A204.1 (cell line): ENCODE measurements at regions not wholly inside any gene's neighbourhood (a gene's known extent, or its start where the extent isn't known, plus 50 kb on each side); places are given as distances from the start of the nearest gene placed in this dataset.
A peak's percentile ranks its signal among the peaks of the same experiment; 100 is the strongest.
"Not testable (repeated sequence)": the region's sequence is repeated elsewhere in the genome, so short reads cannot be mapped to it uniquely, and the experiment has no call there.

Experiments
- FAIRE-seq: peaks from 2 replicates; lab custom pipeline; 2012; peaks lifted over from hg19 to GRCh38; lab: Jason Lieb, UNC

- FAIRE-seq, result no peak
These were observed 230.5 kb downstream of the AEBP2 start for GRCh38 chr12:19669793-19670192.

- FAIRE-seq, result no peak
These were observed 232.4 kb downstream of the AEBP2 start for GRCh38 chr12:19671695-19672094.

GRCh38 chr12:19674437-19674836 is 235.1 kb downstream of the AEBP2 start:
- peak; percentile 83 for FAIRE-seq

- no peak for FAIRE-seq
These were observed 236.1 kb downstream of the AEBP2 start for GRCh38 chr12:19675361-19675760.

GRCh38 chr12:19678501-19678900 is 239.2 kb downstream of the AEBP2 start:
- FAIRE-seq, result not testable (repeated sequence)

GRCh38 chr12:19681007-19681406 is 241.7 kb downstream of the AEBP2 start:
- no peak for FAIRE-seq

GRCh38 chr12:19683178-19683927 is 244.1 kb downstream of the AEBP2 start:
- FAIRE-seq, result no peak

GRCh38 chr12:19687371-19687770 is 248.1 kb downstream of the AEBP2 start:
- no peak for FAIRE-seq

GRCh38 chr12:19688532-19688931 is 249.2 kb downstream of the AEBP2 start:
- no peak for FAIRE-seq

GRCh38 chr12:19689226-19689625 is 249.9 kb downstream of the AEBP2 start:
- FAIRE-seq, result no peak

- FAIRE-seq, result no peak
These were observed 250.6 kb downstream of the AEBP2 start for GRCh38 chr12:19689801-19690472.

GRCh38 chr12:19692091-19692490 is 252.8 kb downstream of the AEBP2 start:
- no peak for FAIRE-seq

GRCh38 chr12:19692566-19692965 is 253.3 kb downstream of the AEBP2 start:
- FAIRE-seq, result no peak

GRCh38 chr12:19694627-19695026 is 255.3 kb downstream of the AEBP2 start:
- FAIRE-seq, result no peak

GRCh38 chr12:19695244-19696098 is 256.2 kb downstream of the AEBP2 start:
- no peak for FAIRE-seq

GRCh38 chr12:19700969-19701368 is 261.7 kb downstream of the AEBP2 start:
- no peak for FAIRE-seq

GRCh38 chr12:19704966-19705365 is 265.7 kb downstream of the AEBP2 start:
- no peak for FAIRE-seq

GRCh38 chr12:19706936-19707335 is 267.6 kb downstream of the AEBP2 start:
- FAIRE-seq, result no peak

- FAIRE-seq, result no peak
These were observed 268.7 kb downstream of the AEBP2 start for GRCh38 chr12:19707948-19708409.

GRCh38 chr12:19709889-19710288 is 270.6 kb downstream of the AEBP2 start:
- no peak for FAIRE-seq

GRCh38 chr12:19710811-19711793 is 271.8 kb downstream of the AEBP2 start:
- FAIRE-seq, result no peak

GRCh38 chr12:19712041-19712440 is 272.7 kb downstream of the AEBP2 start:
- no peak for FAIRE-seq
